ENCODE measurements at regions not wholly inside any gene's neighbourhood (a gene's known extent, or its start where the extent isn't known, plus 50 kb on each side); places are given as distances from the start of the nearest gene placed in this dataset.

DNA sequence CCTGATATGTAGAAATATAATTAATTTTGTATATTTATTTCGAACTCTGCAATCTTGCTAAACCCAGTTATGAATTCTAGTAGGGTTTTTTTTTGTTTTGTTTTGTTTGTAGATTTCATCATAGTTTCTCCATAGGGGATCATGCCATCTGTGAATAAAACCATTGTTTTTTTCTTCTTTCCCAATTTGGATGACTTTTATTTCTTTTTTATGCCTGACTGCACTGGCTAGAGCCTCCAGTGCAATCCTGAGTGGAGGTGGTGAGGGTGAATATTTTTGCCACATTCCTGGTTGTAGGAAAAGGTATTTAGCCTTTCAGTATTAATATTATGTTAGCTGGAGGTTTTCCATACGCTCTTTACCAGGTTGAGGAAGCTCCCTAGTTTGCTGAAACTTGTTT is 70.0 kb upstream of the GFPT2 start:
- TF ChIP-seq, protein P1, sequence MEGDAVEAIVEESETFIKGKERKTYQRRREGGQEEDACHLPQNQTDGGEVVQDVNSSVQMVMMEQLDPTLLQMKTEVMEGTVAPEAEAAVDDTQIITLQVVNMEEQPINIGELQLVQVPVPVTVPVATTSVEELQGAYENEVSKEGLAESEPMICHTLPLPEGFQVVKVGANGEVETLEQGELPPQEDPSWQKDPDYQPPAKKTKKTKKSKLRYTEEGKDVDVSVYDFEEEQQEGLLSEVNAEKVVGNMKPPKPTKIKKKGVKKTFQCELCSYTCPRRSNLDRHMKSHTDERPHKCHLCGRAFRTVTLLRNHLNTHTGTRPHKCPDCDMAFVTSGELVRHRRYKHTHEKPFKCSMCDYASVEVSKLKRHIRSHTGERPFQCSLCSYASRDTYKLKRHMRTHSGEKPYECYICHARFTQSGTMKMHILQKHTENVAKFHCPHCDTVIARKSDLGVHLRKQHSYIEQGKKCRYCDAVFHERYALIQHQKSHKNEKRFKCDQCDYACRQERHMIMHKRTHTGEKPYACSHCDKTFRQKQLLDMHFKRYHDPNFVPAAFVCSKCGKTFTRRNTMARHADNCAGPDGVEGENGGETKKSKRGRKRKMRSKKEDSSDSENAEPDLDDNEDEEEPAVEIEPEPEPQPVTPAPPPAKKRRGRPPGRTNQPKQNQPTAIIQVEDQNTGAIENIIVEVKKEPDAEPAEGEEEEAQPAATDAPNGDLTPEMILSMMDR (IDR thresholded peaks at IDR 0.05) = no peak
- no peak for TF ChIP-seq POLR2A (IDR thresholded peaks at IDR 0.05)
